ENCODE measurements at regions not wholly inside any gene's neighbourhood (a gene's known extent, or its start where the extent isn't known, plus 50 kb on each side); places are given as distances from the start of the nearest gene placed in this dataset.

- peak in 1 of 4 donors; percentile 18 for DNase-seq (ENCODE audit: low read depth in 4 of 4, low spot score in 3 of 4)
Observed at GRCh38 chr11:57100638-57101331, 81.0 kb upstream of the LRRC55 start.

- DNase-seq (ENCODE audit: low read depth in 4 of 4, low spot score in 3 of 4) = no peak
Observed at GRCh38 chr11:57103899-57104605, 77.7 kb upstream of the LRRC55 start.

GRCh38 chr11:57109331-57109730, 72.4 kb upstream of the LRRC55 start:
- DNase-seq (ENCODE audit: low read depth in 4 of 4, low spot score in 3 of 4) = no peak

GRCh38 chr11:57111619-57112018, 70.1 kb upstream of the LRRC55 start:
- DNase-seq (ENCODE audit: low read depth in 4 of 4, low spot score in 3 of 4) = no peak

GRCh38 chr11:57116654-57117053, 65.1 kb upstream of the LRRC55 start:
- DNase-seq (ENCODE audit: low read depth in 4 of 4, low spot score in 3 of 4) = no peak

- no peak for DNase-seq (ENCODE audit: low read depth in 4 of 4, low spot score in 3 of 4)
Observed at GRCh38 chr11:57120192-57120965, 61.4 kb upstream of the LRRC55 start.

- DNase-seq (ENCODE audit: low read depth in 4 of 4, low spot score in 3 of 4) = no peak
Observed at GRCh38 chr11:57121996-57122395, 59.8 kb upstream of the LRRC55 start.

- DNase-seq (ENCODE audit: low read depth in 4 of 4, low spot score in 3 of 4) = no peak
Observed at GRCh38 chr11:57123590-57123989, 58.2 kb upstream of the LRRC55 start.

GRCh38 chr11:57124505-57124904, 57.2 kb upstream of the LRRC55 start:
- DNase-seq (ENCODE audit: low read depth in 4 of 4, low spot score in 3 of 4) = no peak

GRCh38 chr11:57124917-57125316, 56.8 kb upstream of the LRRC55 start:
- no peak for DNase-seq (ENCODE audit: low read depth in 4 of 4, low spot score in 3 of 4)

GRCh38 chr11:57126766-57127400, 54.9 kb upstream of the LRRC55 start:
- no peak for DNase-seq (ENCODE audit: low read depth in 4 of 4, low spot score in 3 of 4)

GRCh38 chr11:57131080-57131790, 50.5 kb upstream of the LRRC55 start:
- peak in 1 of 4 donors; percentile 8 for DNase-seq (ENCODE audit: low read depth in 4 of 4, low spot score in 3 of 4)
